OCI-LY1 (cell line): ENCODE measurements at regions not wholly inside any gene's neighbourhood (a gene's known extent, or its start where the extent isn't known, plus 50 kb on each side); places are given as distances from the start of the nearest gene placed in this dataset.

Source experiments
- CTCF ChIP-seq: fragments of 200-600 bp; sonication (generic), shearing (Covaris generic); IDR thresholded peaks from 2 replicates; pipeline ENCODE4 v1.5.1; 2017; ENCODE audit warnings: mild to moderate bottlenecking, antibody characterized with exemption, low read length, moderate library complexity, mixed read lengths
- EZH2 ChIP-seq: fragments of 200-600 bp; sonication (generic), shearing (Covaris generic); IDR thresholded peaks from 2 replicates; pipeline ENCODE4 v1.8.0; 2017; ENCODE audit warnings: borderline replicate concordance, mixed run types, mild to moderate bottlenecking, antibody characterized with exemption, low read length, moderate library complexity, mixed read lengths

DNA sequence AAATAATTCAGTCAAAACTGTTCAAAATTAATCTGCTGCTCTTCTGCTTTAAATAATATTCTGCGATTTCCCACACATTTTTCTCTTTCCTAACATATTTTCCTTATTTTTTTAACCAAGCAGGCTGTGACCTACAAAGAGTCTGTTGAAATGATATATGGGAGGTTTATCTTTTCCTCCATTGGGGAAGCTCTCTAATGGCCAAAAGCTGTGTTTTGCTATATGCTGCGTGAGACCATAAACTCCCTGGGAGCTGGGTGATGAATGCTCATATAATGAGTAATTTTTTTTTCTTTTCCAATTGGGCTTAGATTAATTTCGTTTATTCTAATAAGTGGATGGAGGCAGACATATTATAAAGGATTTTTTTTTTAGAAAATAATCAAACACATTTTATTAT, 72.2 kb upstream of the MAP2 start:
- TF ChIP-seq EZH2 (no peak), CTCF (no peak)
